ENCODE measurements at regions not wholly inside any gene's neighbourhood (a gene's known extent, or its start where the extent isn't known, plus 50 kb on each side); places are given as distances from the start of the nearest gene placed in this dataset.

DNA sequence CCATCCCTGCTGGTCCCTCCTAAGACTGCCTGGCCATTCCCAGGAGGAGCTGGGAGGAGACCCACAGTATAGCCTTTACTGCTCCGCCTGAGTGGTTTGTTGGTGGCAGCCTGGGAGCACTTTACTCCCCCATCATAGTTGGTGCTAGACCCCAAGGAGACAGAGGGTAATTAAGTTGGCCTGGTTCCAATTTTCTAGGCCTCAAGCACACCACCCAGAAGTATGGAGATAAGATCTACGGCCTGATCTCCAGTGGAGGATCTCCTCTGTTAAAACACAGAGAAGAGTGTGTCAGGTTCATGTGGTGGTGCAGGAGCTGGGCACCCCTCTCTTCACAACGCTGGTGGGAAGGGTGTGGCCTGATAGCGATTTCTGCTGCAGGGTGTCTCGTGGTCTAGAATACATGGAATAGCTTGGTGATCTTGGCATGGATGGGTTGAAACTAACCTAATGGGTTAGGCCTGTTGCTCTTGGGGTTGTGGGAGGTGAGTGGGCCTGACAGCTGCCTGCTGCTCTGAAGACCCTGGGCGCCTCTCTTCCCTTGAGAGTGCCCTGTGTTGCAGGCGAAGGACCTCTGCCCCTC, 68.5 kb downstream of the FASLG start:
- TF ChIP-seq, protein P1, sequence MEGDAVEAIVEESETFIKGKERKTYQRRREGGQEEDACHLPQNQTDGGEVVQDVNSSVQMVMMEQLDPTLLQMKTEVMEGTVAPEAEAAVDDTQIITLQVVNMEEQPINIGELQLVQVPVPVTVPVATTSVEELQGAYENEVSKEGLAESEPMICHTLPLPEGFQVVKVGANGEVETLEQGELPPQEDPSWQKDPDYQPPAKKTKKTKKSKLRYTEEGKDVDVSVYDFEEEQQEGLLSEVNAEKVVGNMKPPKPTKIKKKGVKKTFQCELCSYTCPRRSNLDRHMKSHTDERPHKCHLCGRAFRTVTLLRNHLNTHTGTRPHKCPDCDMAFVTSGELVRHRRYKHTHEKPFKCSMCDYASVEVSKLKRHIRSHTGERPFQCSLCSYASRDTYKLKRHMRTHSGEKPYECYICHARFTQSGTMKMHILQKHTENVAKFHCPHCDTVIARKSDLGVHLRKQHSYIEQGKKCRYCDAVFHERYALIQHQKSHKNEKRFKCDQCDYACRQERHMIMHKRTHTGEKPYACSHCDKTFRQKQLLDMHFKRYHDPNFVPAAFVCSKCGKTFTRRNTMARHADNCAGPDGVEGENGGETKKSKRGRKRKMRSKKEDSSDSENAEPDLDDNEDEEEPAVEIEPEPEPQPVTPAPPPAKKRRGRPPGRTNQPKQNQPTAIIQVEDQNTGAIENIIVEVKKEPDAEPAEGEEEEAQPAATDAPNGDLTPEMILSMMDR (IDR thresholded peaks at IDR 0.05), result no peak
- no peak for TF ChIP-seq POLR2A (IDR thresholded peaks at IDR 0.05)
